ENCODE measurements at regions not wholly inside any gene's neighbourhood (a gene's known extent, or its start where the extent isn't known, plus 50 kb on each side); places are given as distances from the start of the nearest gene placed in this dataset.

DNA sequence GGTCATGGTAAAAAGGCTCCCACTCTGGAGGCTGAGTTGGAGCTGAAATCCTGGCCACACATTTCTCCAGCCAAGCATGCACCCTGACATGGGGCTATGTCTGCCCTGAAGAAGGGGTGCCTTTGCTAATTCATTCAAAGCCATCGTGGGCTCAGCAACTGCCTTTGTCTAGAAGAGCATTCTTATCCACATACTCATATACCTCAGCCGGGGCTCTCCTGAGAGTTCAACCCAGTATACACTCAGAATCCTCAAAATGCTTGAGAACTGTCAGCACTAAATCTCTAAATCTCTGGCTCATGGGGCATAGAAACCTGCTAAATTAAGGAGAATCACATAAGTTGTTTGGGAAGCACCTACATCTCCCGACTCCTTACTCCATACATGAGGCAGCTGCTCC lies 89.3 kb downstream of the MRPL32 start:
- Mint-ChIP-seq H3K4me3 (ENCODE audit: low read depth, unreplicated experiment) (no peak overlapping the region), H3K9me3 (ENCODE audit: low read depth, unreplicated experiment) (peaks cover 4% of the 10 kb centered on the region), H3K36me3 (ENCODE audit: insufficient read depth, unreplicated experiment) (no peaks in the 10 kb centered on the region), H3K4me1 (ENCODE audit: low read depth, unreplicated experiment) (no peaks in the 10 kb centered on the region), H3K27me3 (ENCODE audit: unreplicated experiment) (peaks cover 26% of the 10 kb centered on the region), H3K27ac (ENCODE audit: unreplicated experiment) (no peak overlapping the region)
- BruUV-seq (replicated peaks), result no TSS peak
- TF ChIP-seq, protein P1, sequence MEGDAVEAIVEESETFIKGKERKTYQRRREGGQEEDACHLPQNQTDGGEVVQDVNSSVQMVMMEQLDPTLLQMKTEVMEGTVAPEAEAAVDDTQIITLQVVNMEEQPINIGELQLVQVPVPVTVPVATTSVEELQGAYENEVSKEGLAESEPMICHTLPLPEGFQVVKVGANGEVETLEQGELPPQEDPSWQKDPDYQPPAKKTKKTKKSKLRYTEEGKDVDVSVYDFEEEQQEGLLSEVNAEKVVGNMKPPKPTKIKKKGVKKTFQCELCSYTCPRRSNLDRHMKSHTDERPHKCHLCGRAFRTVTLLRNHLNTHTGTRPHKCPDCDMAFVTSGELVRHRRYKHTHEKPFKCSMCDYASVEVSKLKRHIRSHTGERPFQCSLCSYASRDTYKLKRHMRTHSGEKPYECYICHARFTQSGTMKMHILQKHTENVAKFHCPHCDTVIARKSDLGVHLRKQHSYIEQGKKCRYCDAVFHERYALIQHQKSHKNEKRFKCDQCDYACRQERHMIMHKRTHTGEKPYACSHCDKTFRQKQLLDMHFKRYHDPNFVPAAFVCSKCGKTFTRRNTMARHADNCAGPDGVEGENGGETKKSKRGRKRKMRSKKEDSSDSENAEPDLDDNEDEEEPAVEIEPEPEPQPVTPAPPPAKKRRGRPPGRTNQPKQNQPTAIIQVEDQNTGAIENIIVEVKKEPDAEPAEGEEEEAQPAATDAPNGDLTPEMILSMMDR (IDR thresholded peaks at IDR 0.05; ENCODE audit: unreplicated experiment), result no peak
- no peak for DNase-seq
- CTCF ChIA-PET, result no interaction called here
- intact Hi-C loops (cut with micrococcal nuclease; ENCODE audit: unreplicated experiment), result no loop called here

DNA sequence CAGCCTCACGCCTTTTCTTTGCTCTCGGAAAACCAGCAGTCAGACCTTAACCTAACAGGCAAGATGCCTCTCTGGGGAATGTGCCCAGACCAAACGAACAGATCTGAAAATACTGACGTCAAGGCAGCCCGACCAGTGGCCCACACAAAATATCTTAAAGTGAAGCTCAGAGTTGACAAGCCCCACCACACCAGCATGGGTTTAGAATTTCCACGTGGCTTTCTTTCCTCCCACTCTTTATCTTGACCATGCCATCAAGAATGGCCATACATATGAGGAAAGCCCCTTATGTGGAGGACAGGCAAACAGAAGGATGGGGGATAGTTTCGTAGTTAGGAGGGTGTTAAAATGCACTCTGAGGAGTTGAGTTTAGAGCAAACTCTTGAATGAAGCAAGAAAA lies 89.8 kb downstream of the MRPL32 start:
- no peak overlapping the region for H3K27ac Mint-ChIP-seq (ENCODE audit: unreplicated experiment)
- CTCF ChIA-PET, result interaction anchor here (0.6 kb wide), 1 partner anchor 701 kb away, joined by 3 read pairs; no protein-coding TSS in a partner anchor
- DNase-seq, result no peak
- no peaks in the 10 kb centered on the region for H3K4me1 Mint-ChIP-seq (ENCODE audit: low read depth, unreplicated experiment)
- intact Hi-C loops (cut with micrococcal nuclease; ENCODE audit: unreplicated experiment), result no loop called here
- H3K36me3 Mint-ChIP-seq (ENCODE audit: insufficient read depth, unreplicated experiment), result no peaks in the 10 kb centered on the region
- H3K4me3 Mint-ChIP-seq (ENCODE audit: low read depth, unreplicated experiment), result no peak overlapping the region
- peaks cover 26% of the 10 kb centered on the region for H3K27me3 Mint-ChIP-seq (ENCODE audit: unreplicated experiment)
- H3K9me3 Mint-ChIP-seq (ENCODE audit: low read depth, unreplicated experiment), result peaks cover 4% of the 10 kb centered on the region
- TF ChIP-seq, protein P1 (IDR thresholded peaks at IDR 0.05; ENCODE audit: unreplicated experiment), result no peak
- no TSS peak for BruUV-seq (replicated peaks)

GRCh38 chr7:43033369-43033768 lies 79.1 kb upstream of the HECW1 start:
- Mint-ChIP-seq H3K4me1 (ENCODE audit: low read depth, unreplicated experiment) (no peaks in the 10 kb centered on the region), H3K9me3 (ENCODE audit: low read depth, unreplicated experiment) (peaks cover 5% of the 10 kb centered on the region), H3K4me3 (ENCODE audit: low read depth, unreplicated experiment) (no peak overlapping the region), H3K27me3 (ENCODE audit: unreplicated experiment) (peaks cover 25% of the 10 kb centered on the region), H3K36me3 (ENCODE audit: insufficient read depth, unreplicated experiment) (no peaks in the 10 kb centered on the region), H3K27ac (ENCODE audit: unreplicated experiment) (no peak overlapping the region)
- intact Hi-C loops (cut with micrococcal nuclease; ENCODE audit: unreplicated experiment), result no loop called here
- BruUV-seq (replicated peaks), result no TSS peak
- TF ChIP-seq, protein P1 (IDR thresholded peaks at IDR 0.05; ENCODE audit: unreplicated experiment), result no peak
- no peak for DNase-seq
- CTCF ChIA-PET, result no interaction called here

DNA sequence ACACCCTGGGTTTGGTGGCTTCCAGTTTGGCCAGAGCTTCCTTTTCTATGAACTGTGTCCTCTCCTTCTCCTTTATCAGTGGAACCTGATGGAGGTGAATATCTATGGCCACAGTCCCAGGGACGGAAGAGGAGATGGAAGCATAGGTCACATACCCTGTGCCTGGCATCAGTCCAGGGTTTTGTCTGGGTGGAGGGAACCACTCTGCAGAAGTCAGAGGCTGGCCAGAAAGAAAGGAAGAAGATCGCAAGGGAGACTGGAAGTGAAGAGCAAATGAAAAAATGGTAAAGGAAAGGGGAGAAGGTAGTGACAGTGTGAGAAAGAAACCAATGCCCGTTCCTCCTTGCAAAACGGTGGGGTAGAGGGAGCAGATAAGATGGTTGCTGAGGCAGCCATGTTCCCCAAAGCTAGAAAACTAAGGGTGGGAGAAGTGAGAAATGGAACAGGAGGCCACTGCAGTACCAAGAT lies 77.9 kb upstream of the HECW1 start:
- DNase-seq, result no peak
- no peaks in the 10 kb centered on the region for H3K4me1 Mint-ChIP-seq (ENCODE audit: low read depth, unreplicated experiment)
- peaks cover 13% of the 10 kb centered on the region for H3K27me3 Mint-ChIP-seq (ENCODE audit: unreplicated experiment)
- no peak overlapping the region for H3K27ac Mint-ChIP-seq (ENCODE audit: unreplicated experiment)
- BruUV-seq (replicated peaks), result no TSS peak
- TF ChIP-seq, protein P1 (IDR thresholded peaks at IDR 0.05; ENCODE audit: unreplicated experiment), result no peak
- CTCF ChIA-PET, result no interaction called here
- no peaks in the 10 kb centered on the region for H3K36me3 Mint-ChIP-seq (ENCODE audit: insufficient read depth, unreplicated experiment)
- no peak overlapping the region for H3K4me3 Mint-ChIP-seq (ENCODE audit: low read depth, unreplicated experiment)
- H3K9me3 Mint-ChIP-seq (ENCODE audit: low read depth, unreplicated experiment), result peaks cover 5% of the 10 kb centered on the region
- intact Hi-C loops (cut with micrococcal nuclease; ENCODE audit: unreplicated experiment), result no loop called here

Measured in Calu3 (cell line).